ENCODE measurements at regions not wholly inside any gene's neighbourhood (a gene's known extent, or its start where the extent isn't known, plus 50 kb on each side); places are given as distances from the start of the nearest gene placed in this dataset.
"Not testable (repeated sequence)": the region's sequence is repeated elsewhere in the genome, so short reads cannot be mapped to it uniquely, and the experiment has no call there.

GRCh38 chr7:119988401-119988800 is 284.6 kb upstream of the KCND2 start:
- no peak for ATAC-seq
- TF ChIP-seq POLR2A (IDR thresholded peaks at IDR 0.05) (no peak), CTCF (IDR thresholded peaks at IDR 0.05 in 4 of 5, conservative IDR thresholded peaks at IDR 0.05 in 1 of 5) (no peak)
- intact Hi-C loops (cut with DNase I; ENCODE audit: low total_unique reads): no loop called here
- Histone ChIP-seq H3K4me3 (no peak overlapping the region), H3K36me3 (no peaks in the 10 kb centered on the region), H3K4me1 (no peaks in the 10 kb centered on the region), H3K27ac (no peak overlapping the region), H3K9me3 (no peaks in the 10 kb centered on the region), H3K27me3 (no peaks in the 10 kb centered on the region)
- no peak for DNase-seq
- in situ Hi-C loops (cut with MboI; ENCODE audit: low sequenced_read_pairs in 4 of 4): no loop called here

GRCh38 chr7:119994928-119995327 is 278.0 kb upstream of the KCND2 start:
- in situ Hi-C loops (cut with MboI; ENCODE audit: low sequenced_read_pairs in 4 of 4): no loop called here

GRCh38 chr7:119996634-119997033 is 276.3 kb upstream of the KCND2 start:
- Histone ChIP-seq H3K27me3 (no peaks in the 10 kb centered on the region), H3K4me3 (no peak overlapping the region), H3K36me3 (no peaks in the 10 kb centered on the region), H3K9me3 (no peaks in the 10 kb centered on the region), H3K27ac (no peak overlapping the region), H3K4me1 (no peaks in the 10 kb centered on the region)
- no peak for DNase-seq
- ATAC-seq: no peak
- TF ChIP-seq CTCF (IDR thresholded peaks at IDR 0.05 in 4 of 5, conservative IDR thresholded peaks at IDR 0.05 in 1 of 5): no peak
- in situ Hi-C loops (cut with MboI; ENCODE audit: low sequenced_read_pairs in 4 of 4) (no loop called here), intact Hi-C loops (cut with DNase I; ENCODE audit: low total_unique reads) (no loop called here)

More at GRCh38 chr7:119994928-119995327, 278.0 kb upstream of the KCND2 start:
- H3K4me3 ChIP-seq: no peak overlapping the region
- no peaks in the 10 kb centered on the region for H3K27me3 ChIP-seq
- H3K4me1 ChIP-seq: no peaks in the 10 kb centered on the region
- TF ChIP-seq POLR2A (IDR thresholded peaks at IDR 0.05) (no peak), CTCF (IDR thresholded peaks at IDR 0.05 in 4 of 5, conservative IDR thresholded peaks at IDR 0.05 in 1 of 5) (no peak)
- H3K9me3 ChIP-seq: no peaks in the 10 kb centered on the region
- intact Hi-C loops (cut with DNase I; ENCODE audit: low total_unique reads): no loop called here
- DNase-seq (no peak), ATAC-seq (no peak)
- H3K36me3 ChIP-seq: no peaks in the 10 kb centered on the region
- no peak overlapping the region for H3K27ac ChIP-seq

GRCh38 chr7:119999738-120000475 is 273.1 kb upstream of the KCND2 start:
- Histone ChIP-seq H3K9me3 (no peaks in the 10 kb centered on the region), H3K36me3 (no peaks in the 10 kb centered on the region), H3K4me1 (no peaks in the 10 kb centered on the region), H3K4me3 (no peak overlapping the region), H3K27me3 (no peaks in the 10 kb centered on the region), H3K27ac (no peak overlapping the region)
- ATAC-seq: no peak
- TF ChIP-seq POLR2A (IDR thresholded peaks at IDR 0.05) (no peak), CTCF (IDR thresholded peaks at IDR 0.05 in 4 of 5, conservative IDR thresholded peaks at IDR 0.05 in 1 of 5) (no peak)
- no peak for DNase-seq
- intact Hi-C loops (cut with DNase I; ENCODE audit: low total_unique reads) (no loop called here), in situ Hi-C loops (cut with MboI; ENCODE audit: low sequenced_read_pairs in 4 of 4) (no loop called here)

- ATAC-seq: no peak
- Histone ChIP-seq H3K4me1 (no peaks in the 10 kb centered on the region), H3K9me3 (no peaks in the 10 kb centered on the region), H3K27ac (no peak overlapping the region), H3K27me3 (no peaks in the 10 kb centered on the region), H3K36me3 (no peaks in the 10 kb centered on the region), H3K4me3 (no peak overlapping the region)
- TF ChIP-seq CTCF (IDR thresholded peaks at IDR 0.05 in 4 of 5, conservative IDR thresholded peaks at IDR 0.05 in 1 of 5) (no peak), POLR2A (IDR thresholded peaks at IDR 0.05) (no peak)
- DNase-seq: no peak
- in situ Hi-C loops (cut with MboI; ENCODE audit: low sequenced_read_pairs in 4 of 4): no loop called here
- intact Hi-C loops (cut with DNase I; ENCODE audit: low total_unique reads): no loop called here
Measured at GRCh38 chr7:120005720-120006119, 267.3 kb upstream of the KCND2 start.

GRCh38 chr7:120014301-120014700 is 258.7 kb upstream of the KCND2 start:
- ATAC-seq; H3K27ac ChIP-seq; H3K9me3 ChIP-seq; in situ Hi-C loops (cut with MboI; ENCODE audit: low sequenced_read_pairs in 4 of 4); H3K4me1 ChIP-seq; intact Hi-C loops (cut with DNase I; ENCODE audit: low total_unique reads); H3K4me3 ChIP-seq; H3K36me3 ChIP-seq; DNase-seq; H3K27me3 ChIP-seq: not testable (repeated sequence)

All from gastrocnemius medialis (tissue), 4 donors.